ENCODE measurements at regions not wholly inside any gene's neighbourhood (a gene's known extent, or its start where the extent isn't known, plus 50 kb on each side); places are given as distances from the start of the nearest gene placed in this dataset.

DNA sequence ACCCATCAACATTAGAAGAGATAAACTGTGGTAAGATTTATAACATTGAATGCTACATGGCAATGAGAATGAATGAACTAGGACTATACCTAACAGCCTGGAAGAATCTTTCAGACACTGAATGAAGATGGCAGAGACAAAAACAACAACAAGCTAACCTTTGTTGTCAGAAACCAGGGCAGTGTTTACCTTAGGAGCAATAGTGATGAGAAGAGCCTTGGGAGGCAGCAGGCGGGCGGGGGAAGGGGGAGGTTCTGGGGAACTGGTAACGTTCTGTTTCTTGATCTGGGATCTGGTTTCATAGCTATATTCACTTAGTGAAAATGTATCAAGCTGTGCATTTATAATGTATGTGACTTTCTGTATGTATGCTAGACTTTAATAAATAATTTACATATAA is 139.0 kb upstream of the TNRC6C start:
- H3K9me3 ChIP-seq = no peaks in the 10 kb centered on the region
- Mint-ChIP-seq H3K9me3 (no peaks in the 10 kb centered on the region), H3K27me3 (peaks cover 0 to 4% of the 10 kb centered on the region in 2 donors), H3K36me3 (no peaks in the 10 kb centered on the region), H3K4me3 (no peak overlapping the region), H3K4me1 (peaks cover 0 to 1% (median 0%) of the 10 kb centered on the region in 3 donors), H3K27ac (no peak overlapping the region)
- no peaks in the 10 kb centered on the region for H3K36me3 ChIP-seq (ENCODE audit: control insufficient read depth in 2 of 2, extremely low read depth in 1 of 2, insufficient read depth in 1 of 2, low read length in 1 of 2)
- ATAC-seq (replicated peaks in 1 of 4) (no peak), DNase-seq (no peak)
- no peaks in the 10 kb centered on the region for H3K27me3 ChIP-seq (replicated peaks in 1 of 2; ENCODE audit: control insufficient read depth in 2 of 2, extremely low read depth in 1 of 2, insufficient read depth in 2 of 2, low read length in 1 of 2)
- H3K4me3 ChIP-seq (ENCODE audit: control insufficient read depth in 1 of 2, extremely low read depth in 1 of 2, low read length in 1 of 2) = no peak overlapping the region
- WGBS (ENCODE audit: insufficient coverage) = no CpG with 5 or more reads among the region's 3 CpGs
- H3K27ac ChIP-seq (ENCODE audit: low read length) = no peak overlapping the region
- ChIA-PET POLR2A (interaction anchor here (0.5 to 0.7 kb wide), 2 partner anchors 77 to 116 kb away, joined by 3 to 4 read pairs; no protein-coding TSS in a partner anchor), CTCF (interaction anchor here in 1 of 2 donors (0.6 kb wide), 1 partner anchor 138 kb away, joined by 3 read pairs; no protein-coding TSS in a partner anchor)
- H3K4me1 ChIP-seq (ENCODE audit: control insufficient read depth in 1 of 2, extremely low read depth in 1 of 2, insufficient read depth in 2 of 2, low read length in 2 of 2) = no peaks in the 10 kb centered on the region

DNA sequence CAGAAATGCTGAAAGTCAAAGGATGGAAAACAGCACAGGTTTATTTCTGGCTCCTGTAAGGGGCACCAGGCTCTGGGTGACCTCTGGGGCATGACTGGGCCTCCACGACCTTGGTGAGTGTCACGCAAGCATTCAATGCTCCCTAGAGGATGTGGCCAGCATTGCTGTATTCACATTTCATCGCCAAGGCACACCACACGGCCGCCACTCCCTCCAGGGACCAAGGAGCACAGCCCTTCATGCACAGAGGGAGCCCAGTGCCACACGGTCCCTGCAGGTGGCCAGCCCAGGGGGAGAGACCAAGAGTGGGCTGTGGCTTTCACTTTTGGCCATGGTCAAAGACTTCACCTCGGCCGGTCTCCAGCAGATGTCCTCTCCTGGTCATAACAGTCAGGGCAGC is 137.4 kb upstream of the TNRC6C start:
- peak in 1 of 4 experiments; percentile 16 for ATAC-seq (replicated peaks in 1 of 4)
- Histone ChIP-seq H3K27me3 (replicated peaks in 1 of 2; ENCODE audit: control insufficient read depth in 2 of 2, extremely low read depth in 1 of 2, insufficient read depth in 2 of 2, low read length in 1 of 2) (peaks cover 0 to 5% of the 10 kb centered on the region in 2 experiments), H3K27ac (ENCODE audit: low read length) (no peak overlapping the region), H3K9me3 (no peaks in the 10 kb centered on the region), H3K4me1 (ENCODE audit: control insufficient read depth in 1 of 2, extremely low read depth in 1 of 2, insufficient read depth in 2 of 2, low read length in 2 of 2) (no peaks in the 10 kb centered on the region), H3K4me3 (ENCODE audit: control insufficient read depth in 1 of 2, extremely low read depth in 1 of 2, low read length in 1 of 2) (no peak overlapping the region), H3K36me3 (ENCODE audit: control insufficient read depth in 2 of 2, extremely low read depth in 1 of 2, insufficient read depth in 1 of 2, low read length in 1 of 2) (no peaks in the 10 kb centered on the region)
- H3K36me3 Mint-ChIP-seq = no peaks in the 10 kb centered on the region
- no peak for DNase-seq
- H3K27me3 Mint-ChIP-seq = no peaks in the 10 kb centered on the region
- CTCF ChIA-PET = no interaction called here
- POLR2A ChIA-PET = no interaction called here
- no peak overlapping the region for H3K4me3 Mint-ChIP-seq
- WGBS (ENCODE audit: insufficient coverage) = 79% methylated on average over 8 of the region's 8 CpGs
- H3K4me1 Mint-ChIP-seq = peaks cover 0 to 1% (median 0%) of the 10 kb centered on the region in 3 donors
- no peaks in the 10 kb centered on the region for H3K9me3 Mint-ChIP-seq
- H3K27ac Mint-ChIP-seq = no peak overlapping the region

DNA sequence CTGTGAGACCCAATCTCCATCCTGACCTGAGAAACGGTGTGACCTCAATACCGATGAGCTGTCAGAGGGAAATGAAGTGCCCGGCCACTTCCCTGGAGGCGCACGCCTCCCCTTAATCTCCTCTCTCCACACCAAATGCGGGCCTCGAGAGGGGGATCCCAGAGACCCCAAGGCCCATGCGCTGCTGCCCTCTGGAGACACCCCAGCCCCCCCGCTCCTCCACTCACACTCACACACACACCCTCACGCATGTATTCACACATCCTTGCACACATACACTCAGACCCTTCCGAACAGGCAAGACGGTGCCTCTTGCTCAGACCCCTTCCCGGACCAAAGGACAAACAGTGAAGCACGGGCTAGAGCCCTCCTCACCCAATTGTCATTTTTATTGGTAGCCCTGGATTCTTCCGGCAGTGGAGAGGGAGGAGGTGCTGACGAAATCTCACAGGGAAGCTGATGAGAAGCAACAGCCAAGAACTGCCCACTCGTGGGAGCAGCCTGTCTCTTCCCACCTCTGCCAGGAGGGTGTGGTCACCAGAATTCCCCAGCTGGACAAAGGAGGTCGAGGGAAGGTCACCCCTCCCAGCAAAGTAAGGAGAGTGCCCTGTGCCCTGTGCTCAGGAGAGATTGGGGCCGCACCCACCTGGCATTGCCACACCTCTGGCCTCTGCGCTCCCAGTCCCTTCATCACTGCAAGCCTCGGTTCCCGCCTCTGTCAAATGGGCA is 136.0 kb upstream of the TNRC6C start:
- no peak overlapping the region for H3K27ac Mint-ChIP-seq

DNA sequence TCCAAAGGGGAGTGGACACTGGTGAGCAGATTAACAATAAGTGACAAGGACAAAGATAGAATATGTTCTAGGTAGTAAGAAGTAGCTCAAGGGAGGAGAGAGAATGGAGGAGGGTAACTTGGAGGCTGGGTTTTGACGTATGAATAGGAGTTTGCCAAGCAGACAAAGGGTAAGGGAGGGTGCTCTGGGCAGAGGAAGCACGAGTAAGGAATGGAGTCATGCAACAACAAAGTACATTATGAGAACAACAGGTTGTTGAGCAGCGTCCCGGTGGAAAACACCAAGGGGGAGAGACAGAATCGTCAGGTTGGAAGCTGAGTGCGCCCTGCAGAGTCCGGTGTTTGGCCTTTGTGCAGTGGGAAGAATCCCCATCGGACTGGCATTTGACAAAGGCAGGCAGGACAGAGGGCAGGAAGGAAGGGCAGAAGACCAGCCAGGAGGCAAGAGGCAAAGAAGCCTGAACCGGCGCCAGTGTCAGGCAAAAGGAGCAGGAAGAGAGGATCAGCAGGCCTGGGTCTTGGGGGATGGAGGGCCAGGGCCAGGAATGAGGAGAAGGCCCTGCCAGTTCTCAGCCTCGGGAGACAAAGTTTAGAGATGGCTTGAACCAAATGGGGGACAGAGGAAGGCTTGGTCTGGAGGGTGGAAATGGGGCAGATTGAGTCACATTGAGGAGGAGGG is 134.3 kb upstream of the TNRC6C start:
- POLR2A ChIA-PET = no interaction called here

More for the DNA sequence above, 136.0 kb upstream of the TNRC6C start:
- DNase-seq (no peak), ATAC-seq (replicated peaks in 1 of 4) (no peak)
- Histone ChIP-seq H3K4me1 (ENCODE audit: control insufficient read depth in 1 of 2, extremely low read depth in 1 of 2, insufficient read depth in 2 of 2, low read length in 2 of 2) (peaks cover 0 to 4% of the 10 kb centered on the region in 2 experiments), H3K36me3 (ENCODE audit: control insufficient read depth in 2 of 2, extremely low read depth in 1 of 2, insufficient read depth in 1 of 2, low read length in 1 of 2) (no peaks in the 10 kb centered on the region), H3K27me3 (replicated peaks in 1 of 2; ENCODE audit: control insufficient read depth in 2 of 2, extremely low read depth in 1 of 2, insufficient read depth in 2 of 2, low read length in 1 of 2) (peaks cover 0 to 8% of the 10 kb centered on the region in 2 experiments), H3K4me3 (ENCODE audit: control insufficient read depth in 1 of 2, extremely low read depth in 1 of 2, low read length in 1 of 2) (no peak overlapping the region), H3K27ac (ENCODE audit: low read length) (no peak overlapping the region), H3K9me3 (no peaks in the 10 kb centered on the region)
- no peaks in the 10 kb centered on the region for H3K36me3 Mint-ChIP-seq
- peaks cover 3 to 4% (median 4%) of the 10 kb centered on the region in 3 donors for H3K4me1 Mint-ChIP-seq
- H3K9me3 Mint-ChIP-seq = no peaks in the 10 kb centered on the region
- H3K27me3 Mint-ChIP-seq = no peaks in the 10 kb centered on the region
- ChIA-PET CTCF (no interaction called here), POLR2A (no interaction called here)
- 84% methylated on average over 14 of the region's 22 CpGs for WGBS (ENCODE audit: insufficient coverage)
- no peak overlapping the region for H3K4me3 Mint-ChIP-seq

DNA sequence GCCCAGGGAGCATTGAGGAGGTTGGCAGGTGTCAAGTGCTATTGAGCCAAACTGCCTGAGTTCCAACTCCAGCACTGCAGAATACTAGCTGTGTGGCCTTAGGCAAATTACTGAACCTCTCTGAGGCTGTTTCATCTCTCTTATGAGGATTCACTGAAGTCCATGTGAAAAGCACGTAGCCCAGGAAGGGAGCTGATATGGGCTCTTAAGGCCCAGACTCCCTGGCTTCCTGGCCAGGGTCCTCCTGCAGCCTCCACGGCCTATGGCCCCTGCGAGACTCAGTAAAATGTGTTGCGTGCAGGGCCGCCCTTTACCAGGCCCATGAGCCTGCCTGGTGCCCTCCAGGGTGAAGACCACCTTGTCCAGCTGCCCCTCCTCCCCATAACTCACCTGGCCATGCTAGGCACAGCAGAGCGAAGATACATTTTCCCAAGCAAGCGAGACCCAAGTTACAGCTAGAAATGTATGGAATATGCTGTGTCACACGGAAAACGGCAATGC is 133.7 kb upstream of the TNRC6C start:
- POLR2A ChIA-PET = no interaction called here
- Mint-ChIP-seq H3K4me1 (peaks cover 12 to 20% (median 19%) of the 10 kb centered on the region in 3 donors), H3K36me3 (no peaks in the 10 kb centered on the region), H3K27ac (no peak overlapping the region), H3K4me3 (no peak overlapping the region), H3K9me3 (no peaks in the 10 kb centered on the region), H3K27me3 (no peaks in the 10 kb centered on the region)
- H3K4me1 ChIP-seq (ENCODE audit: control insufficient read depth in 1 of 2, extremely low read depth in 1 of 2, insufficient read depth in 2 of 2, low read length in 2 of 2) = peaks cover 2 to 13% of the 10 kb centered on the region in 2 experiments
- ATAC-seq (replicated peaks in 1 of 4) = no peak
- WGBS (ENCODE audit: insufficient coverage) = 77% methylated on average over 3 of the region's 9 CpGs
- no peaks in the 10 kb centered on the region for H3K36me3 ChIP-seq (ENCODE audit: control insufficient read depth in 2 of 2, extremely low read depth in 1 of 2, insufficient read depth in 1 of 2, low read length in 1 of 2)
- H3K27me3 ChIP-seq (replicated peaks in 1 of 2; ENCODE audit: control insufficient read depth in 2 of 2, extremely low read depth in 1 of 2, insufficient read depth in 2 of 2, low read length in 1 of 2) = peaks cover 0 to 8% of the 10 kb centered on the region in 2 experiments
- no peak overlapping the region for H3K27ac ChIP-seq (ENCODE audit: low read length)
- CTCF ChIA-PET = no interaction called here
- no peaks in the 10 kb centered on the region for H3K9me3 ChIP-seq
- H3K4me3 ChIP-seq (ENCODE audit: control insufficient read depth in 1 of 2, extremely low read depth in 1 of 2, low read length in 1 of 2) = no peak overlapping the region
- DNase-seq = no peak

More for the DNA sequence above, 134.3 kb upstream of the TNRC6C start:
- ATAC-seq (replicated peaks in 1 of 4) = no peak
- WGBS (ENCODE audit: insufficient coverage) = 86% methylated on average over 11 of the region's 11 CpGs
- no peak overlapping the region for H3K4me3 Mint-ChIP-seq
- no peak overlapping the region for H3K4me3 ChIP-seq (ENCODE audit: control insufficient read depth in 1 of 2, extremely low read depth in 1 of 2, low read length in 1 of 2)
- H3K9me3 ChIP-seq = no peaks in the 10 kb centered on the region
- H3K36me3 ChIP-seq (ENCODE audit: control insufficient read depth in 2 of 2, extremely low read depth in 1 of 2, insufficient read depth in 1 of 2, low read length in 1 of 2) = no peaks in the 10 kb centered on the region
- H3K36me3 Mint-ChIP-seq = no peaks in the 10 kb centered on the region
- no peak for DNase-seq
- no peak overlapping the region for H3K27ac ChIP-seq (ENCODE audit: low read length)
- no peak overlapping the region for H3K27ac Mint-ChIP-seq
- H3K4me1 Mint-ChIP-seq = peaks cover 6 to 15% (median 14%) of the 10 kb centered on the region in 3 donors
- CTCF ChIA-PET = no interaction called here
- peaks cover 0 to 8% of the 10 kb centered on the region in 2 experiments for H3K27me3 ChIP-seq (replicated peaks in 1 of 2; ENCODE audit: control insufficient read depth in 2 of 2, extremely low read depth in 1 of 2, insufficient read depth in 2 of 2, low read length in 1 of 2)
- no peaks in the 10 kb centered on the region for H3K27me3 Mint-ChIP-seq
- H3K9me3 Mint-ChIP-seq = no peaks in the 10 kb centered on the region
- H3K4me1 ChIP-seq (ENCODE audit: control insufficient read depth in 1 of 2, extremely low read depth in 1 of 2, insufficient read depth in 2 of 2, low read length in 2 of 2) = peaks cover 0 to 7% of the 10 kb centered on the region in 2 experiments

DNA sequence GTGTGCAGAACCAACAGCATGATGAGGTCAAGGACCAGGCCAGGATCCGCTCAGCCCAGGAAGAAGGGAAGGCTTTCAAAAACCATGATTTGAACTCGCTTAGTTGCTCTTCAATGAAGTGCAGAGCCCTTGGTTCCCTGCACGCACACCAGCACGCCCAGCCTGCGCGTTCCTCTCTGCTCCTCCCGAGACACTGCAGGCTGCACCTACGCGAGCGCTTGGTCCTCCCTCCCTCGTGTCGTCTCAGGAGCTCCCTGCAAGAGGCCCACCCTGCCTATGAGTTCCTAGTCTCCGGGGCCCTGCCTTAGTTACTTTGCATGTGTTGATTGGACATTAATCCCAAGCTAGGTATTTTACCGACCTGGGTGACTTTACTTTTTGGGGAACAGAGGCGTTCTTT is 132.9 kb upstream of the TNRC6C start:
- no peak overlapping the region for H3K27ac ChIP-seq (ENCODE audit: low read length)
- Mint-ChIP-seq H3K4me1 (peaks cover 20 to 28% (median 27%) of the 10 kb centered on the region in 3 donors), H3K4me3 (no peak overlapping the region), H3K36me3 (no peaks in the 10 kb centered on the region), H3K27ac (no peak overlapping the region), H3K9me3 (no peaks in the 10 kb centered on the region), H3K27me3 (no peaks in the 10 kb centered on the region)
- no peaks in the 10 kb centered on the region for H3K9me3 ChIP-seq
- DNase-seq (no peak), ATAC-seq (replicated peaks in 1 of 4) (no peak)
- H3K27me3 ChIP-seq (replicated peaks in 1 of 2; ENCODE audit: control insufficient read depth in 2 of 2, extremely low read depth in 1 of 2, insufficient read depth in 2 of 2, low read length in 1 of 2) = peaks cover 0 to 8% of the 10 kb centered on the region in 2 experiments
- WGBS (ENCODE audit: insufficient coverage) = 91% methylated on average over 14 of the region's 15 CpGs
- H3K36me3 ChIP-seq (ENCODE audit: control insufficient read depth in 2 of 2, extremely low read depth in 1 of 2, insufficient read depth in 1 of 2, low read length in 1 of 2) = no peaks in the 10 kb centered on the region
- POLR2A ChIA-PET = no interaction called here
- CTCF ChIA-PET = no interaction called here
- no peak overlapping the region for H3K4me3 ChIP-seq (ENCODE audit: control insufficient read depth in 1 of 2, extremely low read depth in 1 of 2, low read length in 1 of 2)
- H3K4me1 ChIP-seq (ENCODE audit: control insufficient read depth in 1 of 2, extremely low read depth in 1 of 2, insufficient read depth in 2 of 2, low read length in 2 of 2) = peaks cover 2 to 21% of the 10 kb centered on the region in 2 experiments
